Panc1 (cell line): ENCODE measurements at regions not wholly inside any gene's neighbourhood (a gene's known extent, or its start where the extent isn't known, plus 50 kb on each side); places are given as distances from the start of the nearest gene placed in this dataset.
"Not testable (repeated sequence)": the region's sequence is repeated elsewhere in the genome, so short reads cannot be mapped to it uniquely, and the experiment has no call there.

ENCODE experiments used
- POLR2AphosphoS5 ChIP-seq: IDR thresholded peaks from 2 replicates; pipeline ENCODE4 v1.6.1; 2012; ENCODE audit warnings: mild to moderate bottlenecking, low read depth, low read length, moderate library complexity
- TF ChIP-seq, protein P1 (sequence below): fragments of 450-650 bp; IDR thresholded peaks from 2 replicates; pipeline ENCODE4 v1.5.1; 2017; ENCODE audit warnings: mild to moderate bottlenecking

DNA sequence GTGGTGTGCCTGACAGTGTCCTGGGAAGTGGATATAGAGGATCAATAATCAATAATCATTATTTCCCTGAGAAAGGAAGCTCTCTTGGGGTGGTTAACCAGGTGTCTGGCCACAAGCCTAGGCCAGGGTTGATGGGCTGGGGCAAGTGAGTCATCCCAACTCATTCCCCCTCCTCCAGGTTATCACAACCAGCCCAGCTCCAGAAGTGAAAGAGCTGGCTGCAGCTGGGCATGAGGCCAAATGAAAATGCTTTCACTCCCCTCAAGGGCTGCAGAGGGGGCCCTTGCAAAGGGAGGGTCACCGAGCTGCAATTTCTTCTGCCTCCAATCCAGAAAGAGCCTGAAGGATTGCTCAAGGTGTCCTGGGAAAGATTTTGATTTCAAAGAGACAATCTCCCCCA, 127.9 kb downstream of the POTEM start:
- not testable (repeated sequence) for TF ChIP-seq POLR2AphosphoS5
- TF ChIP-seq, protein P1, sequence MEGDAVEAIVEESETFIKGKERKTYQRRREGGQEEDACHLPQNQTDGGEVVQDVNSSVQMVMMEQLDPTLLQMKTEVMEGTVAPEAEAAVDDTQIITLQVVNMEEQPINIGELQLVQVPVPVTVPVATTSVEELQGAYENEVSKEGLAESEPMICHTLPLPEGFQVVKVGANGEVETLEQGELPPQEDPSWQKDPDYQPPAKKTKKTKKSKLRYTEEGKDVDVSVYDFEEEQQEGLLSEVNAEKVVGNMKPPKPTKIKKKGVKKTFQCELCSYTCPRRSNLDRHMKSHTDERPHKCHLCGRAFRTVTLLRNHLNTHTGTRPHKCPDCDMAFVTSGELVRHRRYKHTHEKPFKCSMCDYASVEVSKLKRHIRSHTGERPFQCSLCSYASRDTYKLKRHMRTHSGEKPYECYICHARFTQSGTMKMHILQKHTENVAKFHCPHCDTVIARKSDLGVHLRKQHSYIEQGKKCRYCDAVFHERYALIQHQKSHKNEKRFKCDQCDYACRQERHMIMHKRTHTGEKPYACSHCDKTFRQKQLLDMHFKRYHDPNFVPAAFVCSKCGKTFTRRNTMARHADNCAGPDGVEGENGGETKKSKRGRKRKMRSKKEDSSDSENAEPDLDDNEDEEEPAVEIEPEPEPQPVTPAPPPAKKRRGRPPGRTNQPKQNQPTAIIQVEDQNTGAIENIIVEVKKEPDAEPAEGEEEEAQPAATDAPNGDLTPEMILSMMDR: not testable (repeated sequence)
